HEK293 (cell line): ENCODE measurements at regions not wholly inside any gene's neighbourhood (a gene's known extent, or its start where the extent isn't known, plus 50 kb on each side); places are given as distances from the start of the nearest gene placed in this dataset.

Source experiments
- CTCF ChIA-PET: fragments of 350-600 bp; formaldehyde crosslinking; extraction: SDS; loops from one replicate; lab custom pipeline; 2021; ENCODE audit warnings: antibody characterized with exemption; lab: Yijun Ruan, JAX
- POLR2A ChIA-PET: fragments of 300-600 bp; formaldehyde crosslinking; extraction: SDS; loops from one replicate; lab custom pipeline; 2020; ENCODE audit warnings: antibody characterized with exemption, inconsistent platforms; lab: Yijun Ruan, JAX
- H3K27ac ChIP-seq: fragments of 200-500 bp; sonication (Bioruptor generic); 2 replicates; pipeline ENCODE4 v1.5.1; 2014; ENCODE audit warnings: low read depth, low read length, control low read depth, inconsistent platforms; ENCODE audit errors: extremely low read depth
- H3K36me3 ChIP-seq, 2 experiments: fragments of 200-500 bp in 1 of 2; sonication (Bioruptor generic) in 1 of 2; 1 replicate in 1 of 2; 2 replicates in 1 of 2; pipeline ENCODE4 v1.5.1; 2014 to 2017; ENCODE audit warnings: inconsistent platforms in 2 of 2, low read length in 2 of 2; ENCODE audit not compliant: control insufficient read depth in 2 of 2, insufficient read depth in 1 of 2
- H3K4me1 ChIP-seq: fragments of 200-500 bp; sonication (Bioruptor generic); 2 replicates; pipeline ENCODE4 v1.5.1; 2014; ENCODE audit warnings: mild to moderate bottlenecking, low read length, inconsistent platforms; ENCODE audit not compliant: control insufficient read depth, insufficient read depth
- H3K4me3 ChIP-seq: 2 replicates; pipeline ENCODE4 v1.5.1; 2011; ENCODE audit warnings: low read depth, mild to moderate bottlenecking, control low read depth, low read length, moderate library complexity
- H3K9me3 ChIP-seq: fragments of 200-500 bp; sonication (Bioruptor generic); 2 replicates; pipeline ENCODE4 v1.5.1; 2014; ENCODE audit warnings: low read depth, low read length, inconsistent platforms; ENCODE audit not compliant: control insufficient read depth, insufficient read depth
- GLIS1 ChIP-seq: fragments of 450-650 bp; formaldehyde crosslinking; IDR thresholded peaks from 2 replicates; pipeline ENCODE4 v1.5.1; 2016; ENCODE audit warnings: missing biosample characterization, missing genetic modification characterization
- HOXA7 ChIP-seq: sonication (generic); formaldehyde crosslinking; IDR thresholded peaks from 2 replicates; pipeline ENCODE4 v1.8.1; 2022; ENCODE audit warnings: missing genetic modification reagents, borderline replicate concordance
- KLF10 ChIP-seq: fragments of 450-650 bp; IDR thresholded peaks from 2 replicates; pipeline ENCODE4 v1.5.1; 2018; ENCODE audit warnings: missing biosample characterization, mild to moderate bottlenecking, missing genetic modification characterization
- KLF8 ChIP-seq: fragments of 450-650 bp; formaldehyde crosslinking; IDR thresholded peaks from 2 replicates; pipeline ENCODE4 v1.5.1; 2016; ENCODE audit warnings: missing biosample characterization, missing genetic modification characterization
- TRIM28 ChIP-seq: IDR thresholded peaks from 2 replicates; pipeline ENCODE4 v1.6.1; 2011; ENCODE audit warnings: low read length, control low read depth, borderline replicate concordance
- ZBTB20 ChIP-seq: fragments of 450-650 bp; formaldehyde crosslinking; IDR thresholded peaks from 2 replicates; pipeline ENCODE4 v1.5.1; 2016; ENCODE audit warnings: missing biosample characterization, missing genetic modification characterization
- ZFHX2 ChIP-seq: fragments of 450-650 bp; formaldehyde crosslinking; conservative IDR thresholded peaks from 2 replicates; pipeline ENCODE4 v1.5.1; 2016; ENCODE audit warnings: missing biosample characterization, missing genetic modification characterization
- ZNF121 ChIP-seq: fragments of 450-650 bp; formaldehyde crosslinking; IDR thresholded peaks from 2 replicates; pipeline ENCODE4 v1.5.1; 2016; ENCODE audit warnings: missing biosample characterization, missing genetic modification characterization
- ZNF146 ChIP-seq: fragments of 450-650 bp; formaldehyde crosslinking; IDR thresholded peaks from 2 replicates; pipeline ENCODE4 v1.5.1; 2016; ENCODE audit warnings: missing biosample characterization, missing genetic modification characterization
- ZNF2 ChIP-seq: fragments of 450-650 bp; formaldehyde crosslinking; IDR thresholded peaks from 2 replicates; pipeline ENCODE4 v1.5.1; 2016; ENCODE audit warnings: missing biosample characterization, missing genetic modification characterization
- ZNF23 ChIP-seq: fragments of 450-650 bp; formaldehyde crosslinking; IDR thresholded peaks from 2 replicates; pipeline ENCODE4 v1.5.1; 2016; ENCODE audit warnings: missing biosample characterization, missing genetic modification characterization, borderline replicate concordance
- ZNF248 ChIP-seq: fragments of 450-650 bp; formaldehyde crosslinking; IDR thresholded peaks from 2 replicates; pipeline ENCODE4 v1.5.1; 2017; ENCODE audit warnings: missing biosample characterization, missing genetic modification characterization
- ZNF266 ChIP-seq: fragments of 450-650 bp; formaldehyde crosslinking; IDR thresholded peaks from 2 replicates; pipeline ENCODE4 v1.5.1; 2016; ENCODE audit warnings: missing biosample characterization, missing genetic modification characterization, low read depth
- ZNF48 ChIP-seq: fragments of 450-650 bp; formaldehyde crosslinking; IDR thresholded peaks from 2 replicates; pipeline ENCODE4 v1.5.1; 2016; ENCODE audit warnings: missing biosample characterization, missing genetic modification characterization
- ZNF610 ChIP-seq: fragments of 450-650 bp; formaldehyde crosslinking; IDR thresholded peaks from 2 replicates; pipeline ENCODE4 v1.5.1; 2016; ENCODE audit warnings: missing biosample characterization, missing genetic modification characterization, borderline replicate concordance
- ZNF623 ChIP-seq: fragments of 450-650 bp; formaldehyde crosslinking; IDR thresholded peaks from 2 replicates; pipeline ENCODE4 v1.5.1; 2016; ENCODE audit warnings: missing biosample characterization, missing genetic modification characterization
- ZNF654 ChIP-seq: fragments of 450-650 bp; formaldehyde crosslinking; IDR thresholded peaks from 2 replicates; pipeline ENCODE4 v1.5.1; 2016; ENCODE audit warnings: low read depth, missing biosample characterization, missing genetic modification characterization
- ZNF664 ChIP-seq: fragments of 450-650 bp; formaldehyde crosslinking; IDR thresholded peaks from 2 replicates; pipeline ENCODE4 v1.5.1; 2016; ENCODE audit warnings: missing biosample characterization, missing genetic modification characterization
- ZSCAN23 ChIP-seq: fragments of 450-650 bp; formaldehyde crosslinking; IDR thresholded peaks from 2 replicates; pipeline ENCODE4 v1.5.1; 2016; ENCODE audit warnings: missing biosample characterization, missing genetic modification characterization
- TF ChIP-seq, protein P1 (sequence below): fragments of 450-650 bp; formaldehyde crosslinking; IDR thresholded peaks from 2 replicates; pipeline ENCODE4 v1.5.1; 2016; ENCODE audit warnings: missing biosample characterization, missing genetic modification characterization
- TF ChIP-seq, protein P2 (sequence below): fragments of 450-650 bp; formaldehyde crosslinking; IDR thresholded peaks from 2 replicates; pipeline ENCODE4 v1.5.1; 2017; ENCODE audit warnings: missing biosample characterization, missing genetic modification characterization
- TF ChIP-seq, protein P3 (sequence below): fragments of 450-650 bp; formaldehyde crosslinking; IDR thresholded peaks from 2 replicates; pipeline ENCODE4 v1.5.1; 2016; ENCODE audit warnings: missing biosample characterization, missing genetic modification characterization, low read depth
- TF ChIP-seq, protein P4 (sequence below): fragments of 450-650 bp; formaldehyde crosslinking; IDR thresholded peaks from 2 replicates; pipeline ENCODE4 v1.5.1; 2017; ENCODE audit warnings: missing biosample characterization, missing genetic modification characterization
- TF ChIP-seq, protein P5 (sequence below): fragments of 450-650 bp; formaldehyde crosslinking; IDR thresholded peaks from 2 replicates; pipeline ENCODE4 v1.5.1; 2016; ENCODE audit warnings: missing biosample characterization, missing genetic modification characterization

DNA sequence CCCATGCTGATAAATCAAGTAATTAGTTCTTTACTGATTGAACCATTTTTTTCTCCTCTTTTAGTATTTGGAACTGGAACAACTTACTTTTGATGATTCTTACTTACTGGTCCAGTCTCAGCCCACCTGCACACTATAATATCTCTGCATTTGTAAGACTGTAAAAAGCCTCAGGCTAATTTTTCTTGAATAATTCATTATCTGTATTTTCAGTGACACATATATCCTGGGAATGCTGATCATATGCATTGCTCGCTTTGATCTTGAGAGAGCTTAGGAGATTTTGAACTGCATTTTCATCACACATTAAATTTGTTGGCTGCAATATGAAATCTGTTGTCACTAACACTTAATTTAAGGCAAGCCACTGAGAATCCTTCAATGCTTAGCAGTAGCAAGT is 760.6 kb downstream of the EDEM1 start:
- H3K4me3 ChIP-seq = no peak overlapping the region
- H3K36me3 ChIP-seq = no peaks in the 10 kb centered on the region
- H3K27ac ChIP-seq = no peak overlapping the region
- ChIA-PET CTCF (no interaction called here), POLR2A (no interaction called here)
- no peaks in the 10 kb centered on the region for H3K4me1 ChIP-seq
- H3K9me3 ChIP-seq = no peaks in the 10 kb centered on the region
- TF ChIP-seq ZNF48 (tag by site-specific recombination) (no peak), ZNF266 (tag by site-specific recombination) (no peak), ZNF654 (tag by site-specific recombination) (no peak)
- TF ChIP-seq, protein P1, sequence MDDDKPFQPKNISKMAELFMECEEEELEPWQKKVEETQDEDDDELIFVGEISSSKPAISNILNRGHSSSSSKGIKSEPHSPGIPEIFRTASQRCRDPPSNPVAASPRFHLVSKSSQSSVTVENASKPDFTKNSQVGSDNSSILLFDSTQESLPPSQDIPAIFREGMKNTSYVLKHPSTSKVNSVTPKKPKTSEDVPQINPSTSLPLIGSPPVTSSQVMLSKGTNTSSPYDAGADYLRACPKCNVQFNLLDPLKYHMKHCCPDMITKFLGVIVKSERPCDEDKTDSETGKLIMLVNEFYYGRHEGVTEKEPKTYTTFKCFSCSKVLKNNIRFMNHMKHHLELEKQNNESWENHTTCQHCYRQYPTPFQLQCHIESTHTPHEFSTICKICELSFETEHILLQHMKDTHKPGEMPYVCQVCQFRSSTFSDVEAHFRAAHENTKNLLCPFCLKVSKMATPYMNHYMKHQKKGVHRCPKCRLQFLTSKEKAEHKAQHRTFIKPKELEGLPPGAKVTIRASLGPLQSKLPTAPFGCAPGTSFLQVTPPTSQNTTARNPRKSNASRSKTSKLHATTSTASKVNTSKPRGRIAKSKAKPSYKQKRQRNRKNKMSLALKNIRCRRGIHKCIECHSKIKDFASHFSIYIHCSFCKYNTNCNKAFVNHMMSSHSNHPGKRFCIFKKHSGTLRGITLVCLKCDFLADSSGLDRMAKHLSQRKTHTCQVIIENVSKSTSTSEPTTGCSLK (tag by site-specific recombination) = no peak

DNA sequence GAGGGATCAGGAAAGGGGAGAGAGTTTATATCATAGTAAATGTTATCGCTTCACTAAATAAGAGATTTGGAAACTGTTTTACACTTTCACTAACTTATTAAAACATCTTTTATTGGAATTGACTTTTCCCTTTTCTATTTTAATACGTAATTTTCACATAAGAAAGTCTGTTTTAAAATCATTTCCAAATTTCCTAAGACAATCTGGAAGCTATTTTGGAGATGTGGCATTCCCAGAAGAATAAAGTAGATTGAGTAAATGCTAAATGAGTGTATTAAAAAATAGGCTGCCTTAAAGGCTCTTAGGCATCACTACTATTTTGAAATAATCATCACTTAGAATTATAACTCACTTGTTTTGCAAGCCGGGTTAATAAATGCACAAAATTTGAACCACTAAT is 763.5 kb downstream of the EDEM1 start:
- TF ChIP-seq ZNF48 (tag by site-specific recombination) = no peak
- no peak for TF ChIP-seq ZNF121 (tag by site-specific recombination)
- TF ChIP-seq, protein P2, sequence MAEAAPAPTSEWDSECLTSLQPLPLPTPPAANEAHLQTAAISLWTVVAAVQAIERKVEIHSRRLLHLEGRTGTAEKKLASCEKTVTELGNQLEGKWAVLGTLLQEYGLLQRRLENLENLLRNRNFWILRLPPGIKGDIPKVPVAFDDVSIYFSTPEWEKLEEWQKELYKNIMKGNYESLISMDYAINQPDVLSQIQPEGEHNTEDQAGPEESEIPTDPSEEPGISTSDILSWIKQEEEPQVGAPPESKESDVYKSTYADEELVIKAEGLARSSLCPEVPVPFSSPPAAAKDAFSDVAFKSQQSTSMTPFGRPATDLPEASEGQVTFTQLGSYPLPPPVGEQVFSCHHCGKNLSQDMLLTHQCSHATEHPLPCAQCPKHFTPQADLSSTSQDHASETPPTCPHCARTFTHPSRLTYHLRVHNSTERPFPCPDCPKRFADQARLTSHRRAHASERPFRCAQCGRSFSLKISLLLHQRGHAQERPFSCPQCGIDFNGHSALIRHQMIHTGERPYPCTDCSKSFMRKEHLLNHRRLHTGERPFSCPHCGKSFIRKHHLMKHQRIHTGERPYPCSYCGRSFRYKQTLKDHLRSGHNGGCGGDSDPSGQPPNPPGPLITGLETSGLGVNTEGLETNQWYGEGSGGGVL = no peak
- no peak for TF ChIP-seq ZNF610
- TF ChIP-seq, protein P3, sequence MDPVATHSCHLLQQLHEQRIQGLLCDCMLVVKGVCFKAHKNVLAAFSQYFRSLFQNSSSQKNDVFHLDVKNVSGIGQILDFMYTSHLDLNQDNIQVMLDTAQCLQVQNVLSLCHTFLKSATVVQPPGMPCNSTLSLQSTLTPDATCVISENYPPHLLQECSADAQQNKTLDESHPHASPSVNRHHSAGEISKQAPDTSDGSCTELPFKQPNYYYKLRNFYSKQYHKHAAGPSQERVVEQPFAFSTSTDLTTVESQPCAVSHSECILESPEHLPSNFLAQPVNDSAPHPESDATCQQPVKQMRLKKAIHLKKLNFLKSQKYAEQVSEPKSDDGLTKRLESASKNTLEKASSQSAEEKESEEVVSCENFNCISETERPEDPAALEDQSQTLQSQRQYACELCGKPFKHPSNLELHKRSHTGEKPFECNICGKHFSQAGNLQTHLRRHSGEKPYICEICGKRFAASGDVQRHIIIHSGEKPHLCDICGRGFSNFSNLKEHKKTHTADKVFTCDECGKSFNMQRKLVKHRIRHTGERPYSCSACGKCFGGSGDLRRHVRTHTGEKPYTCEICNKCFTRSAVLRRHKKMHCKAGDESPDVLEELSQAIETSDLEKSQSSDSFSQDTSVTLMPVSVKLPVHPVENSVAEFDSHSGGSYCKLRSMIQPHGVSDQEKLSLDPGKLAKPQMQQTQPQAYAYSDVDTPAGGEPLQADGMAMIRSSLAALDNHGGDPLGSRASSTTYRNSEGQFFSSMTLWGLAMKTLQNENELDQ (tag by site-specific recombination) = no peak
- TF ChIP-seq ZFHX2 (tag by site-specific recombination) = no peak
- TF ChIP-seq ZNF23 (tag by site-specific recombination) = no peak
- TF ChIP-seq ZNF664 (tag by site-specific recombination) = no peak
- no peak for TF ChIP-seq ZNF248 (tag by site-specific recombination)
- no peak for TF ChIP-seq KLF10 (tag by site-specific recombination)
- no peak for TF ChIP-seq ZNF266 (tag by site-specific recombination)
- TF ChIP-seq ZSCAN23 (tag by site-specific recombination) = no peak
- TF ChIP-seq, all 188 proteins: peak for 0
- Histone ChIP-seq H3K4me3 (no peak overlapping the region), H3K36me3 (no peaks in the 10 kb centered on the region), H3K27ac (no peak overlapping the region), H3K4me1 (no peaks in the 10 kb centered on the region), H3K9me3 (no peaks in the 10 kb centered on the region)
- CTCF ChIA-PET = no interaction called here
- POLR2A ChIA-PET = no interaction called here

DNA sequence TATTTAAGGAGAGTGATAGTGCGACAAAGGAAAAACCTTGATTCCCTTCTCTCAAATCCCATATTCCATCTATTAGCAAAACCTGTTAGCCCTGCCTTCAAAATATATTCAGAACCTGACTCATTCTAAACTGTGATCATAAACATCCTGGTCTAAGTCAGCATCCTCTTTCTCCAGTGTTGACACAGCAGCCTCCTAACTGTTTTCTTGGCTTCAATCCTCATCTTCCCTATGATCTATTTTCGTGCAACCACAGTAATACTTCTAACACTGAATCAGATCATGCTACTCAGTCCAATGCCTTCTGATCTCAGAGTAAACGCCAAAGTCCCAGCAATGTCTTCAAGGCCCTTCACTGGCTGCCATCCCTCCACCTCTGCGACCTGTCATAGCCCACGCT is 785.1 kb downstream of the EDEM1 start:
- Histone ChIP-seq H3K4me1 (no peaks in the 10 kb centered on the region), H3K27ac (no peak overlapping the region), H3K9me3 (no peaks in the 10 kb centered on the region), H3K4me3 (no peak overlapping the region), H3K36me3 (no peaks in the 10 kb centered on the region)
- CTCF ChIA-PET = no interaction called here
- POLR2A ChIA-PET = no interaction called here
- no peak for TF ChIP-seq GLIS1 (tag by site-specific recombination)
- TF ChIP-seq ZNF266 (tag by site-specific recombination) = no peak
- TF ChIP-seq, protein P4, sequence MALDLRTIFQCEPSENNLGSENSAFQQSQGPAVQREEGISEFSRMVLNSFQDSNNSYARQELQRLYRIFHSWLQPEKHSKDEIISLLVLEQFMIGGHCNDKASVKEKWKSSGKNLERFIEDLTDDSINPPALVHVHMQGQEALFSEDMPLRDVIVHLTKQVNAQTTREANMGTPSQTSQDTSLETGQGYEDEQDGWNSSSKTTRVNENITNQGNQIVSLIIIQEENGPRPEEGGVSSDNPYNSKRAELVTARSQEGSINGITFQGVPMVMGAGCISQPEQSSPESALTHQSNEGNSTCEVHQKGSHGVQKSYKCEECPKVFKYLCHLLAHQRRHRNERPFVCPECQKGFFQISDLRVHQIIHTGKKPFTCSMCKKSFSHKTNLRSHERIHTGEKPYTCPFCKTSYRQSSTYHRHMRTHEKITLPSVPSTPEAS (tag by site-specific recombination) = no peak
- TF ChIP-seq, protein P5, sequence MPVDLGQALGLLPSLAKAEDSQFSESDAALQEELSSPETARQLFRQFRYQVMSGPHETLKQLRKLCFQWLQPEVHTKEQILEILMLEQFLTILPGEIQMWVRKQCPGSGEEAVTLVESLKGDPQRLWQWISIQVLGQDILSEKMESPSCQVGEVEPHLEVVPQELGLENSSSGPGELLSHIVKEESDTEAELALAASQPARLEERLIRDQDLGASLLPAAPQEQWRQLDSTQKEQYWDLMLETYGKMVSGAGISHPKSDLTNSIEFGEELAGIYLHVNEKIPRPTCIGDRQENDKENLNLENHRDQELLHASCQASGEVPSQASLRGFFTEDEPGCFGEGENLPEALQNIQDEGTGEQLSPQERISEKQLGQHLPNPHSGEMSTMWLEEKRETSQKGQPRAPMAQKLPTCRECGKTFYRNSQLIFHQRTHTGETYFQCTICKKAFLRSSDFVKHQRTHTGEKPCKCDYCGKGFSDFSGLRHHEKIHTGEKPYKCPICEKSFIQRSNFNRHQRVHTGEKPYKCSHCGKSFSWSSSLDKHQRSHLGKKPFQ (tag by site-specific recombination) = no peak
- no peak for TF ChIP-seq ZNF2 (tag by site-specific recombination)
- TF ChIP-seq ZBTB20 = no peak
- no peak for TF ChIP-seq HOXA7 (CRISPR knock-in tag)
- no peak for TF ChIP-seq TRIM28
- TF ChIP-seq ZNF146 = no peak
- TF ChIP-seq KLF8 (tag by site-specific recombination) = no peak
- TF ChIP-seq ZNF623 = no peak
